ENCODE measurements at regions not wholly inside any gene's neighbourhood (a gene's known extent, or its start where the extent isn't known, plus 50 kb on each side); places are given as distances from the start of the nearest gene placed in this dataset.

DNA sequence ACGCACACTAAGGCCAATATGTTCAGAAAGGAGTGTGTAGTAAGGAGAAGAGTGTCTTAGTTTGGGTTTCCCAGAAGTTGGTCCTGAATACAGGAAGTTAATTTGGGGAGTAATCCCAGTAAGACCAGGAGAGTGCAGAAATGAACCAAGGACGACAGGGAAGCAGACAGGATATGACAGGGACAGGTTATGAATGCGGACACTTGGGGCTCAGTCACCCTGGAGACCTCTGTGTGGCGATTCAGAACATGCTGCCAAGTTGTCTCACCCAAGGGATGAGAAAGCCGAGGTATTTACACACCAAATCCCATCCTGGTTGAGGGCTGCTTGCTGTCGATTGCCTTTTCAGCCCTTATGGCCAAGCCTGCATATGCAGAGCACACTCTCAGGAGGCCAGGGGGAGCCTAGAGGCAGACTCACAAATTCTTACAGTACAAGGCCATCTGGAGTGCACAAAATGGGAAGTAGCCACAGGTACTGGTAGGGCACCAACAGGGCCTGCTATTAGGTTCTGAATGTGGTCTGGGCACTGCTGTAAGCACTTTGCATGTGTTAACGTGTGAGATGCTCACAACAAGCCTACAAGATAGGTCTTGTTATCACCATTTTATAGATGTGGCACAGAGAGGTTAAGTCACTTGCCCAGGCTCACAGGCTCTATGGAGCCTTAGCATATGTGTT lies 233.1 kb upstream of the ANKRD55 start:
- FAIRE-seq (peak; percentile 71), DNase-seq (ENCODE audit: low read depth, low spot score) (no peak)
- dilution Hi-C loops (cut with MboI; ENCODE audit: extremely low pct_ligation_motif_present, low sequenced_read_pairs) = no loop called here
- H3K4me1 ChIP-seq (ENCODE audit: control insufficient read depth, extremely low read depth, insufficient read depth, low read length) = peaks cover 17% of the 10 kb centered on the region
- H3K79me2 ChIP-seq (ENCODE audit: control insufficient read depth, insufficient read depth, low read length) = no peaks in the 10 kb centered on the region
- no peak for TF ChIP-seq EZH2 (IDR thresholded peaks at IDR 0.05; ENCODE audit: low read length)
- TF ChIP-seq CTCF (optimal IDR thresholded peaks at IDR 0.05 in 1 of 3, IDR thresholded peaks at IDR 0.05 in 1 of 3, conservative IDR thresholded peaks at IDR 0.05 in 1 of 3; ENCODE audit: extremely low read depth in 1 of 3, insufficient read depth in 2 of 3, low read length in 3 of 3) = no peak
- H3K4me2 ChIP-seq (ENCODE audit: control insufficient read depth, extremely low read depth, insufficient read depth, low read depth, low read length) = peak overlapping the region; percentile 33
- no peak overlapping the region for H3K27ac ChIP-seq (ENCODE audit: control insufficient read depth, insufficient read depth, low read length)
- H3K9me3 ChIP-seq (ENCODE audit: control insufficient read depth, low read depth, low read length) = no peaks in the 10 kb centered on the region
- no peak overlapping the region for H3K9ac ChIP-seq (ENCODE audit: control insufficient read depth, extremely low read depth, insufficient read depth, low read length)
- H3K9me1 ChIP-seq (ENCODE audit: control insufficient read depth, extremely low read depth, insufficient read depth, low read length) = no peaks in the 10 kb centered on the region
- H3K27me3 ChIP-seq (ENCODE audit: control insufficient read depth, extremely low read depth, insufficient read depth, low read length) = no peaks in the 10 kb centered on the region
- no peaks in the 10 kb centered on the region for H4K20me1 ChIP-seq (ENCODE audit: control insufficient read depth, extremely low read depth, insufficient read depth, low read length)
- H2AFZ ChIP-seq (ENCODE audit: control insufficient read depth, low read length) = peak overlapping the region; percentile 61
- no peak overlapping the region for H3K4me3 ChIP-seq (ENCODE audit: control insufficient read depth in 2 of 3, extremely low read depth in 1 of 3, insufficient read depth in 2 of 3, low read depth in 1 of 3, low read length in 3 of 3)
- H3K36me3 ChIP-seq (ENCODE audit: control insufficient read depth in 2 of 2, extremely low read depth in 1 of 2, insufficient read depth in 2 of 2, low read length in 2 of 2) = no peaks in the 10 kb centered on the region

GRCh38 chr5:56465769-56466135 lies 232.6 kb upstream of the ANKRD55 start:
- DNase-seq (ENCODE audit: low read depth, low spot score) = no peak
- H2AFZ ChIP-seq (ENCODE audit: control insufficient read depth, low read length) = peak overlapping the region; percentile 61

More at GRCh38 chr5:56465769-56466135, 232.6 kb upstream of the ANKRD55 start:
- TF ChIP-seq CTCF (optimal IDR thresholded peaks at IDR 0.05 in 1 of 3, IDR thresholded peaks at IDR 0.05 in 1 of 3, conservative IDR thresholded peaks at IDR 0.05 in 1 of 3; ENCODE audit: extremely low read depth in 1 of 3, insufficient read depth in 2 of 3, low read length in 3 of 3) = no peak
- TF ChIP-seq EZH2 (IDR thresholded peaks at IDR 0.05; ENCODE audit: low read length) = no peak
- Histone ChIP-seq H3K9me3 (ENCODE audit: control insufficient read depth, low read depth, low read length) (no peaks in the 10 kb centered on the region), H3K4me1 (ENCODE audit: control insufficient read depth, extremely low read depth, insufficient read depth, low read length) (peaks cover 17% of the 10 kb centered on the region), H3K9ac (ENCODE audit: control insufficient read depth, extremely low read depth, insufficient read depth, low read length) (no peak overlapping the region), H4K20me1 (ENCODE audit: control insufficient read depth, extremely low read depth, insufficient read depth, low read length) (no peaks in the 10 kb centered on the region), H3K36me3 (ENCODE audit: control insufficient read depth in 2 of 2, extremely low read depth in 1 of 2, insufficient read depth in 2 of 2, low read length in 2 of 2) (no peaks in the 10 kb centered on the region), H3K27ac (ENCODE audit: control insufficient read depth, insufficient read depth, low read length) (no peak overlapping the region), H3K79me2 (ENCODE audit: control insufficient read depth, insufficient read depth, low read length) (no peaks in the 10 kb centered on the region), H3K9me1 (ENCODE audit: control insufficient read depth, extremely low read depth, insufficient read depth, low read length) (no peaks in the 10 kb centered on the region), H3K4me2 (ENCODE audit: control insufficient read depth, extremely low read depth, insufficient read depth, low read depth, low read length) (no peak overlapping the region), H3K27me3 (ENCODE audit: control insufficient read depth, extremely low read depth, insufficient read depth, low read length) (no peaks in the 10 kb centered on the region), H3K4me3 (ENCODE audit: control insufficient read depth in 2 of 3, extremely low read depth in 1 of 3, insufficient read depth in 2 of 3, low read depth in 1 of 3, low read length in 3 of 3) (no peak overlapping the region)
- FAIRE-seq = no peak
- dilution Hi-C loops (cut with MboI; ENCODE audit: extremely low pct_ligation_motif_present, low sequenced_read_pairs) = no loop called here
